Neural cell (in vitro differentiated cells): ENCODE measurements at regions not wholly inside any gene's neighbourhood (a gene's known extent, or its start where the extent isn't known, plus 50 kb on each side); places are given as distances from the start of the nearest gene placed in this dataset.

Experiments
- H2AFZ ChIP-seq: fragments of 200-600, 300-800 bp; sonication (generic), shearing (Covaris generic); 2 replicates; pipeline ENCODE4 v1.6.0; 2014; ENCODE audit warnings: low read depth, mild to moderate bottlenecking, antibody characterized with exemption, low read length, moderate library complexity
- H3F3A ChIP-seq: fragments of 200-600 bp; shearing (Covaris generic); 2 replicates; pipeline ENCODE4 v1.6.1; 2016; ENCODE audit warnings: mild to moderate bottlenecking, moderate library complexity, mixed read lengths, antibody characterized with exemption, low read length; ENCODE audit not compliant: insufficient read depth, poor library complexity, severe bottlenecking
- H3K27ac ChIP-seq: fragments of 200-600, 300-800 bp; sonication (generic), shearing (Covaris generic); 2 replicates; pipeline ENCODE4 v1.5.1; 2014; ENCODE audit warnings: mild to moderate bottlenecking, low read length, moderate library complexity
- H3K27me3 ChIP-seq: fragments of 300-800, 200-600 bp; sonication (generic), shearing (Covaris generic); 2 replicates; pipeline ENCODE4 v1.6.0; 2014; ENCODE audit warnings: mild to moderate bottlenecking, low read depth, low read length, moderate library complexity; ENCODE audit not compliant: insufficient read depth
- H3K36me3 ChIP-seq: fragments of 300-800, 200-600 bp; sonication (generic), shearing (Covaris generic); 2 replicates; pipeline ENCODE4 v1.5.1; 2014; ENCODE audit warnings: mild to moderate bottlenecking, antibody characterized with exemption, low read length, moderate library complexity; ENCODE audit not compliant: insufficient read depth
- H3K4me2 ChIP-seq: fragments of 300-800, 200-600 bp; sonication (generic), shearing (Covaris generic); 2 replicates; pipeline ENCODE4 v1.6.0; 2014; ENCODE audit warnings: mild to moderate bottlenecking, low read length
- H3K4me3 ChIP-seq: fragments of 300-800, 200-600 bp; sonication (generic), shearing (Covaris generic); 2 replicates; pipeline ENCODE4 v1.5.1; 2014; ENCODE audit warnings: mild to moderate bottlenecking, low read length, moderate library complexity
- H3K79me2 ChIP-seq: fragments of 200-600 bp; shearing (Covaris generic); replicated peaks from 2 replicates; pipeline ENCODE4 v1.6.0; 2014; ENCODE audit warnings: mild to moderate bottlenecking, low read length, moderate library complexity; ENCODE audit not compliant: insufficient read depth
- H3K9ac ChIP-seq: fragments of 300-800, 200-600 bp; sonication (generic), shearing (Covaris generic); 2 replicates; pipeline ENCODE4 v1.6.1; 2016; ENCODE audit warnings: mild to moderate bottlenecking, low read length, mixed read lengths
- H3K9me2 ChIP-seq: fragments of 200-600 bp; shearing (Covaris generic); 2 replicates; pipeline ENCODE4 v1.6.1; 2016; ENCODE audit warnings: mild to moderate bottlenecking, low read length, mixed read lengths; ENCODE audit not compliant: insufficient read depth
- H3K9me3 ChIP-seq: fragments of 200-600, 300-800 bp; sonication (generic), shearing (Covaris generic); 2 replicates; pipeline ENCODE4 v1.6.1; 2016; ENCODE audit warnings: mild to moderate bottlenecking, mixed run types, low read length, moderate library complexity, mixed read lengths
- H4K20me1 ChIP-seq: fragments of 200-600 bp; shearing (Covaris generic); 2 replicates; pipeline ENCODE4 v1.6.1; 2016; ENCODE audit warnings: mild to moderate bottlenecking, mixed run types; ENCODE audit not compliant: insufficient read depth
- CTCF ChIP-seq: fragments of 450-650 bp; IDR thresholded peaks from 2 replicates; pipeline ENCODE4 v1.5.1; 2014; ENCODE audit warnings: antibody characterized with exemption, mild to moderate bottlenecking, moderate library complexity; ENCODE audit not compliant: poor library complexity, severe bottlenecking
- EP300 ChIP-seq: fragments of 450-650 bp; conservative IDR thresholded peaks from 2 replicates; pipeline ENCODE4 v1.6.1; 2014; ENCODE audit warnings: antibody characterized with exemption, mild to moderate bottlenecking, moderate library complexity; ENCODE audit not compliant: poor library complexity, severe bottlenecking
- EZH2 ChIP-seq: fragments of 200-600, 300-800 bp; shearing (Covaris generic), sonication (generic); IDR thresholded peaks from 2 replicates; pipeline ENCODE4 v1.6.1; 2014; ENCODE audit warnings: antibody characterized with exemption, low read length, borderline replicate concordance, mild to moderate bottlenecking; ENCODE audit not compliant: insufficient read depth, poor library complexity, severe bottlenecking
- MXI1 ChIP-seq: fragments of 450-650 bp; conservative IDR thresholded peaks from 2 replicates; pipeline ENCODE4 v1.6.1; 2014; ENCODE audit warnings: antibody characterized with exemption, mild to moderate bottlenecking; ENCODE audit not compliant: poor library complexity, severe bottlenecking
- POLR2AphosphoS5 ChIP-seq: IDR thresholded peaks from 2 replicates; pipeline ENCODE4 v1.6.1; 2012
- RAD21 ChIP-seq: fragments of 450-650 bp; conservative IDR thresholded peaks from 2 replicates; pipeline ENCODE4 v1.6.1; 2014; ENCODE audit warnings: antibody characterized with exemption, mild to moderate bottlenecking, moderate library complexity
- SMC3 ChIP-seq: fragments of 450-650 bp; conservative IDR thresholded peaks from 2 replicates; pipeline ENCODE4 v1.6.1; 2014; ENCODE audit warnings: antibody characterized with exemption, mild to moderate bottlenecking, moderate library complexity; ENCODE audit not compliant: poor library complexity
- TAF1 ChIP-seq: IDR thresholded peaks from 2 replicates; pipeline ENCODE4 v1.6.1; 2012; ENCODE audit warnings: low read depth
- TF ChIP-seq, protein P1 (sequence below): IDR thresholded peaks from 2 replicates; pipeline ENCODE4 v1.6.1; 2012; ENCODE audit warnings: borderline replicate concordance

GRCh38 chr4:125365731-125366130 lies 51.0 kb downstream of the FAT4 start:
- H4K20me1 ChIP-seq = no peaks in the 10 kb centered on the region
- no peaks in the 10 kb centered on the region for H3K79me2 ChIP-seq
- no peaks in the 10 kb centered on the region for H3K9me2 ChIP-seq
- H3K4me2 ChIP-seq = no peak overlapping the region
- no peaks in the 10 kb centered on the region for H3F3A ChIP-seq
- no peak overlapping the region for H2AFZ ChIP-seq
- no peaks in the 10 kb centered on the region for H3K36me3 ChIP-seq
- TF ChIP-seq MXI1 = no peak
- TF ChIP-seq RAD21 = no peak
- no peak for TF ChIP-seq EZH2
- TF ChIP-seq SMC3 = no peak
- no peak for TF ChIP-seq EP300
- TF ChIP-seq TAF1 = no peak
- H3K4me3 ChIP-seq = no peak overlapping the region
- no peaks in the 10 kb centered on the region for H3K27me3 ChIP-seq
- H3K9me3 ChIP-seq = no peaks in the 10 kb centered on the region
- H3K27ac ChIP-seq = no peak overlapping the region
- no peak overlapping the region for H3K9ac ChIP-seq

- Histone ChIP-seq H3K79me2 (no peaks in the 10 kb centered on the region), H3K9me2 (no peaks in the 10 kb centered on the region), H3K27me3 (no peaks in the 10 kb centered on the region), H3K4me2 (no peak overlapping the region), H3K9ac (no peak overlapping the region), H3K9me3 (no peaks in the 10 kb centered on the region), H2AFZ (no peak overlapping the region), H3K4me3 (no peak overlapping the region), H4K20me1 (no peaks in the 10 kb centered on the region), H3K36me3 (no peaks in the 10 kb centered on the region), H3K27ac (no peak overlapping the region), H3F3A (no peaks in the 10 kb centered on the region)
- TF ChIP-seq, protein P1, sequence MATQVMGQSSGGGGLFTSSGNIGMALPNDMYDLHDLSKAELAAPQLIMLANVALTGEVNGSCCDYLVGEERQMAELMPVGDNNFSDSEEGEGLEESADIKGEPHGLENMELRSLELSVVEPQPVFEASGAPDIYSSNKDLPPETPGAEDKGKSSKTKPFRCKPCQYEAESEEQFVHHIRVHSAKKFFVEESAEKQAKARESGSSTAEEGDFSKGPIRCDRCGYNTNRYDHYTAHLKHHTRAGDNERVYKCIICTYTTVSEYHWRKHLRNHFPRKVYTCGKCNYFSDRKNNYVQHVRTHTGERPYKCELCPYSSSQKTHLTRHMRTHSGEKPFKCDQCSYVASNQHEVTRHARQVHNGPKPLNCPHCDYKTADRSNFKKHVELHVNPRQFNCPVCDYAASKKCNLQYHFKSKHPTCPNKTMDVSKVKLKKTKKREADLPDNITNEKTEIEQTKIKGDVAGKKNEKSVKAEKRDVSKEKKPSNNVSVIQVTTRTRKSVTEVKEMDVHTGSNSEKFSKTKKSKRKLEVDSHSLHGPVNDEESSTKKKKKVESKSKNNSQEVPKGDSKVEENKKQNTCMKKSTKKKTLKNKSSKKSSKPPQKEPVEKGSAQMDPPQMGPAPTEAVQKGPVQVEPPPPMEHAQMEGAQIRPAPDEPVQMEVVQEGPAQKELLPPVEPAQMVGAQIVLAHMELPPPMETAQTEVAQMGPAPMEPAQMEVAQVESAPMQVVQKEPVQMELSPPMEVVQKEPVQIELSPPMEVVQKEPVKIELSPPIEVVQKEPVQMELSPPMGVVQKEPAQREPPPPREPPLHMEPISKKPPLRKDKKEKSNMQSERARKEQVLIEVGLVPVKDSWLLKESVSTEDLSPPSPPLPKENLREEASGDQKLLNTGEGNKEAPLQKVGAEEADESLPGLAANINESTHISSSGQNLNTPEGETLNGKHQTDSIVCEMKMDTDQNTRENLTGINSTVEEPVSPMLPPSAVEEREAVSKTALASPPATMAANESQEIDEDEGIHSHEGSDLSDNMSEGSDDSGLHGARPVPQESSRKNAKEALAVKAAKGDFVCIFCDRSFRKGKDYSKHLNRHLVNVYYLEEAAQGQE = no peak
- TF ChIP-seq EZH2 = no peak
- TF ChIP-seq EP300 = no peak
- no peak for TF ChIP-seq CTCF
- TF ChIP-seq MXI1 = no peak
- no peak for TF ChIP-seq RAD21
- no peak for TF ChIP-seq POLR2AphosphoS5
- TF ChIP-seq TAF1 = no peak
- no peak for TF ChIP-seq SMC3
Measured at GRCh38 chr4:125368146-125368545, 53.4 kb downstream of the FAT4 start.

GRCh38 chr4:125368671-125369081 lies 53.9 kb downstream of the FAT4 start:
- Histone ChIP-seq H3K9me3 (no peaks in the 10 kb centered on the region), H3K4me2 (no peak overlapping the region), H3K27ac (no peak overlapping the region), H3K9ac (no peak overlapping the region), H3K36me3 (no peaks in the 10 kb centered on the region), H2AFZ (no peak overlapping the region), H3K9me2 (no peaks in the 10 kb centered on the region), H4K20me1 (no peaks in the 10 kb centered on the region), H3K4me3 (no peak overlapping the region), H3F3A (no peaks in the 10 kb centered on the region), H3K27me3 (no peaks in the 10 kb centered on the region), H3K79me2 (no peaks in the 10 kb centered on the region)
- no peak for TF ChIP-seq EP300
- no peak for TF ChIP-seq CTCF
- TF ChIP-seq TAF1 = no peak
- TF ChIP-seq POLR2AphosphoS5 = no peak
- TF ChIP-seq SMC3 = no peak
- TF ChIP-seq RAD21 = no peak
- TF ChIP-seq EZH2 = no peak
- TF ChIP-seq MXI1 = no peak
- TF ChIP-seq, protein P1 = no peak
